Neural progenitor cell (in vitro differentiated cells): ENCODE measurements at regions not wholly inside any gene's neighbourhood (a gene's known extent, or its start where the extent isn't known, plus 50 kb on each side); places are given as distances from the start of the nearest gene placed in this dataset.

Source experiments
- DNase-seq: peaks from one replicate; pipeline ENCODE4 v3.0.0-alpha.2; 2016; ENCODE audit warnings: low spot score
- H2AFZ ChIP-seq: fragments of 200-600 bp; sonication (generic); replicated peaks from 2 replicates; pipeline ENCODE4 v1.6.1; 2016; ENCODE audit warnings: antibody characterized with exemption
- H3F3A ChIP-seq: fragments of 200-600 bp; sonication (generic); 2 replicates; pipeline ENCODE4 v1.6.1; 2016; ENCODE audit warnings: antibody characterized with exemption, low read depth
- H3K27ac ChIP-seq: fragments of 200-600 bp; sonication (generic); 2 replicates; pipeline ENCODE4 v1.5.1; 2016; ENCODE audit warnings: mild to moderate bottlenecking
- H3K27me3 ChIP-seq: fragments of 200-600 bp; sonication (generic); 2 replicates; pipeline ENCODE4 v1.6.1; 2016; ENCODE audit warnings: mild to moderate bottlenecking, moderate library complexity
- H3K36me3 ChIP-seq: fragments of 200-600 bp; sonication (generic); 2 replicates; pipeline ENCODE4 v1.5.1; 2016
- H3K4me1 ChIP-seq: fragments of 200-600 bp; sonication (generic); 2 replicates; pipeline ENCODE4 v1.6.1; 2016; ENCODE audit warnings: mixed run types
- H3K4me2 ChIP-seq: fragments of 200-600 bp; sonication (generic); 2 replicates; pipeline ENCODE4 v1.6.1; 2016
- H3K4me3 ChIP-seq: fragments of 200-600 bp; sonication (generic); 2 replicates; pipeline ENCODE4 v1.5.1; 2016
- H3K79me2 ChIP-seq: fragments of 200-600 bp; sonication (generic); 2 replicates; pipeline ENCODE4 v1.6.1; 2016; ENCODE audit warnings: low read depth
- H3K9ac ChIP-seq: fragments of 200-600 bp; sonication (generic); 2 replicates; pipeline ENCODE4 v1.6.1; 2016
- H3K9me3 ChIP-seq: fragments of 200-600 bp; sonication (generic); 2 replicates; pipeline ENCODE4 v1.5.1; 2016; ENCODE audit warnings: low read depth
- H4K20me1 ChIP-seq: fragments of 200-600 bp; sonication (generic); 2 replicates; pipeline ENCODE4 v1.6.1; 2016; ENCODE audit warnings: low read depth
- H3K27ac Mint-ChIP-seq: 3 replicates; pipeline ENCODE4 v1.8.0; 2021; ENCODE audit warnings: mixed read lengths
- H3K27me3 Mint-ChIP-seq: 2 replicates; pipeline ENCODE4 v1.8.0; 2022; ENCODE audit warnings: low read depth, mild to moderate bottlenecking, inconsistent platforms, moderate library complexity, mixed read lengths; ENCODE audit not compliant: insufficient read depth
- H3K36me3 Mint-ChIP-seq: 3 replicates; pipeline ENCODE4 v1.8.0; 2021; ENCODE audit warnings: mixed read lengths
- H3K4me1 Mint-ChIP-seq: 3 replicates; pipeline ENCODE4 v1.8.0; 2021; ENCODE audit warnings: mixed read lengths
- H3K4me3 Mint-ChIP-seq: 3 replicates; pipeline ENCODE4 v1.8.0; 2021; ENCODE audit warnings: mild to moderate bottlenecking, moderate library complexity, mixed read lengths
- H3K9me3 Mint-ChIP-seq: 3 replicates; pipeline ENCODE4 v1.8.0; 2020; ENCODE audit warnings: mixed read lengths
- EZH2 ChIP-seq: fragments of 200-600 bp; sonication (generic); IDR thresholded peaks from 2 replicates; pipeline ENCODE4 v1.6.1; 2017; ENCODE audit warnings: antibody characterized with exemption, mild to moderate bottlenecking, moderate library complexity
- EZH2phosphoT487 ChIP-seq: fragments of 200-600 bp; sonication (generic); IDR thresholded peaks from 2 replicates; pipeline ENCODE4 v1.6.1; 2017; ENCODE audit warnings: antibody characterized with exemption
- TF ChIP-seq, protein P1 (sequence below): fragments of 200-600 bp; sonication (generic); IDR thresholded peaks from 2 replicates; pipeline ENCODE4 v1.5.1; 2017; ENCODE audit warnings: antibody characterized with exemption, mild to moderate bottlenecking

DNA sequence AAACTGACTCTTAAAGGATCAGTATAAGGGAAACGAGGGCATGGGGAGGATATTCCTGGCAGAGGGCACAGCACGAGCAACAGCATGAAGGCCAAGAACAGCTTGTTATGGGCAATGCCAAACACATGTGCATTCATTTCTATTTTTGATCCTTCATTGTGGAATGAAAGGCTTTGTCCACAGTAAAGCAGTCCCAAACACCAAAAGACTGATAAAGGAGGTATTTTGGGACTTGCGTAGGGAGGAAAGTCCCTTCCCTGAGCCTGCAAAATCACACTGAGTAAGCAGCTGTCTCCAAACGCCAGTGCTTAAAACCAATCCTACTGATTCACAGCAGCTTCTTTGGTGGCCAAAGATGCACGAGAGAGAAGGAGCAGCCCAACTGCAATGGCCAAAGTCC lies 138.2 kb downstream of the UNC5CL start:
- Mint-ChIP-seq H3K4me3 (no peak overlapping the region), H3K27ac (no peak overlapping the region), H3K36me3 (peaks cover 2% of the 10 kb centered on the region), H3K9me3 (no peaks in the 10 kb centered on the region), H3K4me1 (peaks cover 21% of the 10 kb centered on the region), H3K27me3 (no peaks in the 10 kb centered on the region)
- Histone ChIP-seq H2AFZ (no peak overlapping the region), H3K9me3 (no peaks in the 10 kb centered on the region), H3K4me3 (no peak overlapping the region), H3F3A (no peaks in the 10 kb centered on the region), H3K36me3 (no peaks in the 10 kb centered on the region), H3K79me2 (no peaks in the 10 kb centered on the region), H3K9ac (no peak overlapping the region), H3K27ac (no peak overlapping the region), H3K4me1 (no peaks in the 10 kb centered on the region), H3K27me3 (no peaks in the 10 kb centered on the region), H3K4me2 (no peak overlapping the region), H4K20me1 (no peaks in the 10 kb centered on the region)
- no peak for DNase-seq
- TF ChIP-seq EZH2 (no peak), EZH2phosphoT487 (no peak)
- TF ChIP-seq, protein P1, sequence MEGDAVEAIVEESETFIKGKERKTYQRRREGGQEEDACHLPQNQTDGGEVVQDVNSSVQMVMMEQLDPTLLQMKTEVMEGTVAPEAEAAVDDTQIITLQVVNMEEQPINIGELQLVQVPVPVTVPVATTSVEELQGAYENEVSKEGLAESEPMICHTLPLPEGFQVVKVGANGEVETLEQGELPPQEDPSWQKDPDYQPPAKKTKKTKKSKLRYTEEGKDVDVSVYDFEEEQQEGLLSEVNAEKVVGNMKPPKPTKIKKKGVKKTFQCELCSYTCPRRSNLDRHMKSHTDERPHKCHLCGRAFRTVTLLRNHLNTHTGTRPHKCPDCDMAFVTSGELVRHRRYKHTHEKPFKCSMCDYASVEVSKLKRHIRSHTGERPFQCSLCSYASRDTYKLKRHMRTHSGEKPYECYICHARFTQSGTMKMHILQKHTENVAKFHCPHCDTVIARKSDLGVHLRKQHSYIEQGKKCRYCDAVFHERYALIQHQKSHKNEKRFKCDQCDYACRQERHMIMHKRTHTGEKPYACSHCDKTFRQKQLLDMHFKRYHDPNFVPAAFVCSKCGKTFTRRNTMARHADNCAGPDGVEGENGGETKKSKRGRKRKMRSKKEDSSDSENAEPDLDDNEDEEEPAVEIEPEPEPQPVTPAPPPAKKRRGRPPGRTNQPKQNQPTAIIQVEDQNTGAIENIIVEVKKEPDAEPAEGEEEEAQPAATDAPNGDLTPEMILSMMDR = no peak

DNA sequence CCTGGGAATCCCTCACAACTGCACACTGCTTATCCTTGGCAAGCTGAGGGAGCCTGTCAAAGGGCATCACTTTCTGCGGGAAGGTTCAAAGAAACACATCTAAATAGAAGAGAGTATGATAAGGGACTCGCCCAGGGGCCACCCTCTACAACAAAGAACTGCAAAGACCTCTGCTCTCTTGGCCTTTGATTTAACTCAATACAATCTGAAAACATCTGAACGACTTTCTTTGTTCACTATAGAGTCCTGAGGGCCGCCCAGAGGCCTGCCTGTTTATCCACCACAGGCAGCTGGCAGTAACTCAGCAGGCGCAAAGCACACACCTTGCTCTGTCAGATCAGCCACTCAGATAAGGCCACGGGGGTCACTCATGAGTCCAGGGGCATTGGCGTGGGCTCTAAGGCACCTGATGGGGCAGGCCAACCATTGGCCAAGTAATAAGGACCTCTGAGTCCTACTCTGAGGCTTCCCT lies 139.3 kb downstream of the UNC5CL start:
- H3K36me3 Mint-ChIP-seq = no peaks in the 10 kb centered on the region
- H3K36me3 ChIP-seq = no peaks in the 10 kb centered on the region
- no peak for DNase-seq
- no peaks in the 10 kb centered on the region for H3K9me3 Mint-ChIP-seq
- no peak overlapping the region for H3K27ac ChIP-seq
- no peaks in the 10 kb centered on the region for H3K27me3 ChIP-seq
- H3K27ac Mint-ChIP-seq = peak overlapping the region; percentile 48
- H3K9me3 ChIP-seq = no peaks in the 10 kb centered on the region
- no peak overlapping the region for H2AFZ ChIP-seq
- H3K4me3 ChIP-seq = no peak overlapping the region
- H3K4me1 Mint-ChIP-seq = peaks cover 29% of the 10 kb centered on the region
- H3K9ac ChIP-seq = no peak overlapping the region
- no peak for TF ChIP-seq EZH2
- TF ChIP-seq EZH2phosphoT487 = no peak
- TF ChIP-seq, protein P1 = no peak
- H3K4me2 ChIP-seq = no peak overlapping the region
- no peaks in the 10 kb centered on the region for H3F3A ChIP-seq
- H3K27me3 Mint-ChIP-seq = peaks cover 2% of the 10 kb centered on the region
- H3K4me3 Mint-ChIP-seq = no peak overlapping the region
- H4K20me1 ChIP-seq = no peaks in the 10 kb centered on the region
- no peaks in the 10 kb centered on the region for H3K4me1 ChIP-seq
- no peaks in the 10 kb centered on the region for H3K79me2 ChIP-seq

- H3K4me3 Mint-ChIP-seq = no peak overlapping the region
- H3F3A ChIP-seq = no peaks in the 10 kb centered on the region
- H3K4me1 Mint-ChIP-seq = peaks cover 29% of the 10 kb centered on the region
- H3K9ac ChIP-seq = no peak overlapping the region
- no peaks in the 10 kb centered on the region for H3K27me3 ChIP-seq
- no peak overlapping the region for H3K4me3 ChIP-seq
- no peaks in the 10 kb centered on the region for H4K20me1 ChIP-seq
- H2AFZ ChIP-seq = no peak overlapping the region
- no peaks in the 10 kb centered on the region for H3K79me2 ChIP-seq
- TF ChIP-seq, protein P1 = no peak
- TF ChIP-seq EZH2 (no peak), EZH2phosphoT487 (no peak)
- no peaks in the 10 kb centered on the region for H3K36me3 Mint-ChIP-seq
- H3K27ac ChIP-seq = no peak overlapping the region
- H3K4me1 ChIP-seq = no peaks in the 10 kb centered on the region
- H3K27me3 Mint-ChIP-seq = peaks cover 4% of the 10 kb centered on the region
- no peaks in the 10 kb centered on the region for H3K36me3 ChIP-seq
- H3K4me2 ChIP-seq = no peak overlapping the region
- no peaks in the 10 kb centered on the region for H3K9me3 ChIP-seq
- H3K27ac Mint-ChIP-seq = no peak overlapping the region
- no peaks in the 10 kb centered on the region for H3K9me3 Mint-ChIP-seq
- no peak for DNase-seq
Observed at GRCh38 chr6:40898073-40898472, 140.9 kb downstream of the UNC5CL start.
